ENCODE measurements at regions not wholly inside any gene's neighbourhood (a gene's known extent, or its start where the extent isn't known, plus 50 kb on each side); places are given as distances from the start of the nearest gene placed in this dataset.

- no peak for TF ChIP-seq CTCF (IDR thresholded peaks at IDR 0.05)
- no peak for TF ChIP-seq POLR2AphosphoS5 (IDR thresholded peaks at IDR 0.05)
- TF ChIP-seq POLR2A (IDR thresholded peaks at IDR 0.05) = no peak
Observed at GRCh38 chr4:116598155-116598979, 487.0 kb downstream of the TRAM1L1 start.
